Liver (tissue), 8 donors: ENCODE measurements at regions not wholly inside any gene's neighbourhood (a gene's known extent, or its start where the extent isn't known, plus 50 kb on each side); places are given as distances from the start of the nearest gene placed in this dataset.

Experiments used
- DNase-seq: peaks from one replicate; pipeline ENCODE4 v3.0.0-alpha.2; 2017; ENCODE audit warnings: low spot score
- H3K27ac ChIP-seq, 2 donors: one replicate each; pipeline ENCODE4 v1.7.0; 2013; ENCODE audit warnings: inconsistent platforms in 2 of 2, low read length in 2 of 2, control low read depth in 1 of 2, low read depth in 1 of 2, mild to moderate bottlenecking in 1 of 2
- H3K27me3 ChIP-seq, 4 donors: one replicate each; pipeline versions ENCODE4 v1.6.1 to v1.7.0; 2013; ENCODE audit warnings: low read length in 3 of 4, inconsistent platforms in 1 of 4, mild to moderate bottlenecking in 1 of 4, moderate library complexity in 1 of 4; ENCODE audit not compliant: control insufficient read depth in 4 of 4, insufficient read depth in 4 of 4
- H3K36me3 ChIP-seq, 4 donors: one replicate each; pipeline versions ENCODE4 v1.6.1 to v1.7.0; 2013; ENCODE audit warnings: low read length in 3 of 4, mild to moderate bottlenecking in 3 of 4, low read depth in 1 of 4, moderate library complexity in 1 of 4; ENCODE audit not compliant: control insufficient read depth in 4 of 4, insufficient read depth in 3 of 4
- H3K4me1 ChIP-seq, 4 donors: one replicate each; pipeline versions ENCODE4 v1.6.1 to v1.7.0; 2013; ENCODE audit warnings: low read length in 3 of 4, mild to moderate bottlenecking in 3 of 4, moderate library complexity in 1 of 4; ENCODE audit not compliant: control insufficient read depth in 4 of 4, insufficient read depth in 4 of 4
- H3K4me3 ChIP-seq, 3 donors: one replicate each; pipeline versions ENCODE4 v1.6.1 to v1.7.0; 2013; ENCODE audit warnings: low read length in 3 of 3, control low read depth in 1 of 3, low read depth in 1 of 3, mild to moderate bottlenecking in 1 of 3
- H3K9ac ChIP-seq, 2 donors: one replicate each; pipeline ENCODE4 v1.7.0; 2013; ENCODE audit warnings: low read length in 2 of 2, mild to moderate bottlenecking in 2 of 2, moderate library complexity in 2 of 2, control low read depth in 1 of 2, low read depth in 1 of 2
- H3K9me3 ChIP-seq, 4 donors: one replicate each; pipeline versions ENCODE4 v1.6.1 to v1.7.0; 2013; ENCODE audit warnings: low read length in 3 of 4; ENCODE audit not compliant: control insufficient read depth in 4 of 4
- EGR1 ChIP-seq, 2 donors: IDR thresholded peaks; 2 replicates each; pipeline ENCODE4 v1.6.1; 2016 to 2018; ENCODE audit warnings: antibody characterized with exemption in 2 of 2, low read depth in 2 of 2
- FOXA1 ChIP-seq: IDR thresholded peaks from 2 replicates; pipeline ENCODE4 v1.6.1; 2016; ENCODE audit warnings: antibody characterized with exemption
- FOXA2 ChIP-seq: IDR thresholded peaks from 2 replicates; pipeline ENCODE4 v1.6.1; 2016; ENCODE audit warnings: antibody characterized with exemption
- GABPA ChIP-seq, 2 donors: IDR thresholded peaks in 1 of 2; conservative IDR thresholded peaks in 1 of 2; 2 replicates each; pipeline ENCODE4 v1.6.1; 2016; ENCODE audit warnings: antibody characterized with exemption in 2 of 2, mild to moderate bottlenecking in 1 of 2, moderate library complexity in 1 of 2
- HNF4A ChIP-seq, 2 donors: conservative IDR thresholded peaks; 2 replicates each; pipeline ENCODE4 v1.6.1; 2016; ENCODE audit warnings: antibody characterized with exemption in 2 of 2, mild to moderate bottlenecking in 2 of 2
- HNF4G ChIP-seq: IDR thresholded peaks from 2 replicates; pipeline ENCODE4 v1.6.1; 2016; ENCODE audit warnings: antibody characterized with exemption
- NR2F2 ChIP-seq: IDR thresholded peaks from 2 replicates; pipeline ENCODE4 v1.6.1; 2016; ENCODE audit warnings: antibody characterized with exemption
- RAD21 ChIP-seq, 2 donors: IDR thresholded peaks; 2 replicates each; pipeline ENCODE4 v1.6.1; 2016; ENCODE audit warnings: antibody characterized with exemption in 2 of 2, mild to moderate bottlenecking in 2 of 2
- RXRA ChIP-seq, 2 donors: IDR thresholded peaks; 2 replicates each; pipeline ENCODE4 v1.6.1; 2017 to 2018; ENCODE audit warnings: antibody characterized with exemption in 2 of 2, mild to moderate bottlenecking in 1 of 2
- SP1 ChIP-seq: IDR thresholded peaks from 2 replicates; pipeline ENCODE4 v1.6.1; 2018; ENCODE audit warnings: antibody characterized with exemption, mild to moderate bottlenecking
- TAF1 ChIP-seq: conservative IDR thresholded peaks from 2 replicates; pipeline ENCODE4 v1.6.1; 2016; ENCODE audit warnings: antibody characterized with exemption, mild to moderate bottlenecking
- YY1 ChIP-seq: IDR thresholded peaks from 2 replicates; pipeline ENCODE4 v1.6.1; 2016; ENCODE audit warnings: antibody characterized with exemption, mild to moderate bottlenecking
- WGBS: extraction: QIAGEN DNeasy Blood & Tissue Kit; methylation state at CpG from one replicate; pipeline ENCODE4 v1.1.7; 2013; 5-methylcytosine and 5-hydroxymethylcytosine counted together
- TF ChIP-seq, protein P1 (sequence below): IDR thresholded peaks from 2 replicates; pipeline ENCODE4 v1.6.1; 2016; ENCODE audit warnings: antibody characterized with exemption, mild to moderate bottlenecking
- TF ChIP-seq, protein P2 (sequence below): IDR thresholded peaks from 2 replicates; pipeline ENCODE4 v1.6.1; 2016; ENCODE audit warnings: antibody characterized with exemption
- TF ChIP-seq, protein P3 (sequence below): IDR thresholded peaks from 2 replicates; pipeline ENCODE4 v1.6.1; 2016; ENCODE audit warnings: antibody characterized with exemption
- TF ChIP-seq, protein P4 (sequence below): IDR thresholded peaks from 2 replicates; pipeline ENCODE4 v1.6.1; 2016; ENCODE audit warnings: antibody characterized with exemption
- TF ChIP-seq, protein P5 (sequence below): fragments of 150-350 bp; IDR thresholded peaks from 2 replicates; pipeline ENCODE4 v1.5.1; 2017; ENCODE audit warnings: improper control_type of control experiment, low read depth, low read length; ENCODE audit not compliant: missing input control
- donor health status: healthy.
- donor health status: healthy.
- donor health status: healthy.
- donor health status: healthy.
- donor health status: healthy.

DNA sequence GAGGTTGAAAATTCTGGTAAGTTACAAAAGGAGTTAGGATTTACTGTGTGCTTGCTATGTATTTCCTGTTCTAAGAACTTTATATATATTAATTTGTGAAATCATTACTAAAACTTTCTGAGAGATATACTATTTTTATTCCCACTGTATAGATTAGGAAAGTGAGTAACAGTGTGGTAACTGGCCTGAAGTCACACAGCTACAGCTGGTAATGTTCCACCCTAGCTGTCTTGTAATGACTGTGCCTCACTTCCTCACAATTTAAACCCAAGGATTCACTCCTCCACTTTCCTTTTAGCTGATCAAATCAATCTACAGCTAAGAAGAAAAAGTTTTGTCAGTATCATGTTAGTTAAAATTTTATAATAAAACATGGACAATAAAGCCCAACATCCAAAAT, 278.8 kb downstream of the GAS1 start (continued):
- TF ChIP-seq GABPA (IDR thresholded peaks at IDR 0.05 in 1 of 2, conservative IDR thresholded peaks at IDR 0.05 in 1 of 2): no peak

DNA sequence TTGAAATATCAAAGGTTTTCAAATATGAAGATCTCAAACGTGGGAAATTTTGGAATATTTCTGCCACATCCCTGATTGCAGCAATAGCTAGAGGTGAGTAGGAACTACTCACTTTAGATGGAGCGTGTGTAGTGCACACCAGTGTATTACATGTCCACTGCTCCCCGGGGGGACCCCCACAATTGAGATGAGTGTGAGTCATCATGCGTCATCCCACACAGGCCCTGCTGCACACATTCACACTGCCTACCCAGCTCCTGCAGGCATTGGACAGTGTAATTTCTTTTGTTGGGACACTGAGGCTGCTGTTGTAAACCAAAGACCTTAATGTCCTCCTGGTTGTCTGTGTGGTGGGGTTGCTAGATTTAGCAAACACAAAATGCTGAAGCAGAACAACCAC, 280.0 kb downstream of the GAS1 start:
- Histone ChIP-seq H3K4me3 (no peak overlapping the region), H3K36me3 (no peaks in the 10 kb centered on the region), H3K9me3 (peaks cover 2 to 7% (median 3%) of the 10 kb centered on the region in 4 donors), H3K27me3 (no peaks in the 10 kb centered on the region), H3K9ac (no peak overlapping the region), H3K27ac (no peak overlapping the region), H3K4me1 (no peaks in the 10 kb centered on the region)
- no peak for DNase-seq
- TF ChIP-seq, protein P1, sequence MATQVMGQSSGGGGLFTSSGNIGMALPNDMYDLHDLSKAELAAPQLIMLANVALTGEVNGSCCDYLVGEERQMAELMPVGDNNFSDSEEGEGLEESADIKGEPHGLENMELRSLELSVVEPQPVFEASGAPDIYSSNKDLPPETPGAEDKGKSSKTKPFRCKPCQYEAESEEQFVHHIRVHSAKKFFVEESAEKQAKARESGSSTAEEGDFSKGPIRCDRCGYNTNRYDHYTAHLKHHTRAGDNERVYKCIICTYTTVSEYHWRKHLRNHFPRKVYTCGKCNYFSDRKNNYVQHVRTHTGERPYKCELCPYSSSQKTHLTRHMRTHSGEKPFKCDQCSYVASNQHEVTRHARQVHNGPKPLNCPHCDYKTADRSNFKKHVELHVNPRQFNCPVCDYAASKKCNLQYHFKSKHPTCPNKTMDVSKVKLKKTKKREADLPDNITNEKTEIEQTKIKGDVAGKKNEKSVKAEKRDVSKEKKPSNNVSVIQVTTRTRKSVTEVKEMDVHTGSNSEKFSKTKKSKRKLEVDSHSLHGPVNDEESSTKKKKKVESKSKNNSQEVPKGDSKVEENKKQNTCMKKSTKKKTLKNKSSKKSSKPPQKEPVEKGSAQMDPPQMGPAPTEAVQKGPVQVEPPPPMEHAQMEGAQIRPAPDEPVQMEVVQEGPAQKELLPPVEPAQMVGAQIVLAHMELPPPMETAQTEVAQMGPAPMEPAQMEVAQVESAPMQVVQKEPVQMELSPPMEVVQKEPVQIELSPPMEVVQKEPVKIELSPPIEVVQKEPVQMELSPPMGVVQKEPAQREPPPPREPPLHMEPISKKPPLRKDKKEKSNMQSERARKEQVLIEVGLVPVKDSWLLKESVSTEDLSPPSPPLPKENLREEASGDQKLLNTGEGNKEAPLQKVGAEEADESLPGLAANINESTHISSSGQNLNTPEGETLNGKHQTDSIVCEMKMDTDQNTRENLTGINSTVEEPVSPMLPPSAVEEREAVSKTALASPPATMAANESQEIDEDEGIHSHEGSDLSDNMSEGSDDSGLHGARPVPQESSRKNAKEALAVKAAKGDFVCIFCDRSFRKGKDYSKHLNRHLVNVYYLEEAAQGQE: no peak
- TF ChIP-seq RAD21 (IDR thresholded peaks at IDR 0.05) (no peak), GABPA (IDR thresholded peaks at IDR 0.05 in 1 of 2, conservative IDR thresholded peaks at IDR 0.05 in 1 of 2) (no peak), HNF4G (no peak), RXRA (IDR thresholded peaks at IDR 0.05) (no peak), SP1 (no peak), YY1 (no peak), FOXA1 (no peak), HNF4A (conservative IDR thresholded peaks at IDR 0.05) (no peak), NR2F2 (no peak), TAF1 (no peak), FOXA2 (no peak), EGR1 (IDR thresholded peaks at IDR 0.05; ENCODE audit: low read depth in 2 of 2) (no peak)
- TF ChIP-seq, protein P2, sequence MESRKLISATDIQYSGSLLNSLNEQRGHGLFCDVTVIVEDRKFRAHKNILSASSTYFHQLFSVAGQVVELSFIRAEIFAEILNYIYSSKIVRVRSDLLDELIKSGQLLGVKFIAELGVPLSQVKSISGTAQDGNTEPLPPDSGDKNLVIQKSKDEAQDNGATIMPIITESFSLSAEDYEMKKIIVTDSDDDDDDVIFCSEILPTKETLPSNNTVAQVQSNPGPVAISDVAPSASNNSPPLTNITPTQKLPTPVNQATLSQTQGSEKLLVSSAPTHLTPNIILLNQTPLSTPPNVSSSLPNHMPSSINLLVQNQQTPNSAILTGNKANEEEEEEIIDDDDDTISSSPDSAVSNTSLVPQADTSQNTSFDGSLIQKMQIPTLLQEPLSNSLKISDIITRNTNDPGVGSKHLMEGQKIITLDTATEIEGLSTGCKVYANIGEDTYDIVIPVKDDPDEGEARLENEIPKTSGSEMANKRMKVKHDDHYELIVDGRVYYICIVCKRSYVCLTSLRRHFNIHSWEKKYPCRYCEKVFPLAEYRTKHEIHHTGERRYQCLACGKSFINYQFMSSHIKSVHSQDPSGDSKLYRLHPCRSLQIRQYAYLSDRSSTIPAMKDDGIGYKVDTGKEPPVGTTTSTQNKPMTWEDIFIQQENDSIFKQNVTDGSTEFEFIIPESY: no peak
- 84% methylated on average over 4 of the region's 4 CpGs for WGBS

DNA sequence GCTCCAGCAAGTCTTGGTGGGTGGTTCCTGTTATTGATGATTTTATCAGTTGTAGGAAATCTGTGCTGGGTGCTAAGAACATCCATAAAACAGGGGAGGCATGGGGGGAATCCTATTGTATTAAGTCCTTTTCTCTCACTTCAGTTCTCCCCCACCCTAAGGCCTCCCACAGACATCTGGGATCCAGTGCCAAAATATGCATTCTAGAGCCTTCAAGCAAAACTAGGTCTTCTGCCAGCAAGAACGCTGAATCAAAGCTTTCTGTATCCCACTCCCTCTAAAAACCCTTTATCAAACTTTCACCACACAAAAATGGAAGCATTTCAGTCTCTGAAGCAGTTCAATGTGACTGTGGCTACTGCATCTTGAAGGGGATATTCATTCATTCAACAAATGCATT, 281.9 kb downstream of the GAS1 start:
- Histone ChIP-seq H3K27me3 (no peaks in the 10 kb centered on the region), H3K36me3 (no peaks in the 10 kb centered on the region), H3K4me1 (no peaks in the 10 kb centered on the region), H3K4me3 (no peak overlapping the region), H3K9ac (no peak overlapping the region), H3K9me3 (peaks cover 0 to 2% (median under 1%) of the 10 kb centered on the region in 4 donors), H3K27ac (no peak overlapping the region)
- TF ChIP-seq, protein P3, sequence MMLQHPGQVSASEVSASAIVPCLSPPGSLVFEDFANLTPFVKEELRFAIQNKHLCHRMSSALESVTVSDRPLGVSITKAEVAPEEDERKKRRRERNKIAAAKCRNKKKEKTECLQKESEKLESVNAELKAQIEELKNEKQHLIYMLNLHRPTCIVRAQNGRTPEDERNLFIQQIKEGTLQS: no peak
- TF ChIP-seq, protein P4, sequence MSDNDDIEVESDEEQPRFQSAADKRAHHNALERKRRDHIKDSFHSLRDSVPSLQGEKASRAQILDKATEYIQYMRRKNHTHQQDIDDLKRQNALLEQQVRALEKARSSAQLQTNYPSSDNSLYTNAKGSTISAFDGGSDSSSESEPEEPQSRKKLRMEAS: no peak
- TF ChIP-seq HNF4G (no peak), FOXA2 (no peak), NR2F2 (no peak), RAD21 (IDR thresholded peaks at IDR 0.05) (no peak), HNF4A (conservative IDR thresholded peaks at IDR 0.05) (no peak), EGR1 (IDR thresholded peaks at IDR 0.05; ENCODE audit: low read depth in 2 of 2) (no peak), TAF1 (no peak)
- TF ChIP-seq, protein P5, sequence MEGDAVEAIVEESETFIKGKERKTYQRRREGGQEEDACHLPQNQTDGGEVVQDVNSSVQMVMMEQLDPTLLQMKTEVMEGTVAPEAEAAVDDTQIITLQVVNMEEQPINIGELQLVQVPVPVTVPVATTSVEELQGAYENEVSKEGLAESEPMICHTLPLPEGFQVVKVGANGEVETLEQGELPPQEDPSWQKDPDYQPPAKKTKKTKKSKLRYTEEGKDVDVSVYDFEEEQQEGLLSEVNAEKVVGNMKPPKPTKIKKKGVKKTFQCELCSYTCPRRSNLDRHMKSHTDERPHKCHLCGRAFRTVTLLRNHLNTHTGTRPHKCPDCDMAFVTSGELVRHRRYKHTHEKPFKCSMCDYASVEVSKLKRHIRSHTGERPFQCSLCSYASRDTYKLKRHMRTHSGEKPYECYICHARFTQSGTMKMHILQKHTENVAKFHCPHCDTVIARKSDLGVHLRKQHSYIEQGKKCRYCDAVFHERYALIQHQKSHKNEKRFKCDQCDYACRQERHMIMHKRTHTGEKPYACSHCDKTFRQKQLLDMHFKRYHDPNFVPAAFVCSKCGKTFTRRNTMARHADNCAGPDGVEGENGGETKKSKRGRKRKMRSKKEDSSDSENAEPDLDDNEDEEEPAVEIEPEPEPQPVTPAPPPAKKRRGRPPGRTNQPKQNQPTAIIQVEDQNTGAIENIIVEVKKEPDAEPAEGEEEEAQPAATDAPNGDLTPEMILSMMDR: no peak
- TF ChIP-seq, protein P2: no peak
- TF ChIP-seq, protein P1: no peak
- DNase-seq: no peak
- 75% methylated on average over 1 of the region's 1 CpG for WGBS
